ENCODE measurements at regions not wholly inside any gene's neighbourhood (a gene's known extent, or its start where the extent isn't known, plus 50 kb on each side); places are given as distances from the start of the nearest gene placed in this dataset.

DNA sequence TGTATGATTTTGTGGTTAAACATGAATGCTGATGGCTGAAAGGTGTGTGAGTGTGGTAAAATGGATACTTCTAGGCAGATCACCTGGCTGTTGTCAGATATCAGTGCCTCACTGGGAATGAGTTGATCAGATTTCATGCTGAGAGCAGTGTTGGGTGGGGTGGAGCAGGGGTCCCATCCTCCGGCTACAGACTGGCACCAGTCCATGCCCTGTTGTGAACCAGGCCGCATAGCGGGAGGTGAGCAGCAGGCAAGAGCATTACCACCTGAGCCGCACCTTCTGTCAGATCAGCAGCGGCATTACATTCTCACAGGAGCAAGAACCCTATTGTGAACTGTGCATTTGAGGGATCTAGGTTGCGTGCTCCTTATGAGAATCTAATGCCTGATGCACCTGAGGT lies 78.7 kb downstream of the GLI2 start:
- no peak for TF ChIP-seq HDAC2 (IDR thresholded peaks at IDR 0.05)
- TF ChIP-seq, protein P1, sequence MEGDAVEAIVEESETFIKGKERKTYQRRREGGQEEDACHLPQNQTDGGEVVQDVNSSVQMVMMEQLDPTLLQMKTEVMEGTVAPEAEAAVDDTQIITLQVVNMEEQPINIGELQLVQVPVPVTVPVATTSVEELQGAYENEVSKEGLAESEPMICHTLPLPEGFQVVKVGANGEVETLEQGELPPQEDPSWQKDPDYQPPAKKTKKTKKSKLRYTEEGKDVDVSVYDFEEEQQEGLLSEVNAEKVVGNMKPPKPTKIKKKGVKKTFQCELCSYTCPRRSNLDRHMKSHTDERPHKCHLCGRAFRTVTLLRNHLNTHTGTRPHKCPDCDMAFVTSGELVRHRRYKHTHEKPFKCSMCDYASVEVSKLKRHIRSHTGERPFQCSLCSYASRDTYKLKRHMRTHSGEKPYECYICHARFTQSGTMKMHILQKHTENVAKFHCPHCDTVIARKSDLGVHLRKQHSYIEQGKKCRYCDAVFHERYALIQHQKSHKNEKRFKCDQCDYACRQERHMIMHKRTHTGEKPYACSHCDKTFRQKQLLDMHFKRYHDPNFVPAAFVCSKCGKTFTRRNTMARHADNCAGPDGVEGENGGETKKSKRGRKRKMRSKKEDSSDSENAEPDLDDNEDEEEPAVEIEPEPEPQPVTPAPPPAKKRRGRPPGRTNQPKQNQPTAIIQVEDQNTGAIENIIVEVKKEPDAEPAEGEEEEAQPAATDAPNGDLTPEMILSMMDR (IDR thresholded peaks at IDR 0.05), result no peak
- TF ChIP-seq, protein P2, sequence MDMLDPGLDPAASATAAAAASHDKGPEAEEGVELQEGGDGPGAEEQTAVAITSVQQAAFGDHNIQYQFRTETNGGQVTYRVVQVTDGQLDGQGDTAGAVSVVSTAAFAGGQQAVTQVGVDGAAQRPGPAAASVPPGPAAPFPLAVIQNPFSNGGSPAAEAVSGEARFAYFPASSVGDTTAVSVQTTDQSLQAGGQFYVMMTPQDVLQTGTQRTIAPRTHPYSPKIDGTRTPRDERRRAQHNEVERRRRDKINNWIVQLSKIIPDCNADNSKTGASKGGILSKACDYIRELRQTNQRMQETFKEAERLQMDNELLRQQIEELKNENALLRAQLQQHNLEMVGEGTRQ (IDR thresholded peaks at IDR 0.05), result no peak
- TF ChIP-seq EP300 (IDR thresholded peaks at IDR 0.05), result no peak
- no peak for TF ChIP-seq RAD21 (conservative IDR thresholded peaks at IDR 0.05 in 1 of 2, IDR thresholded peaks at IDR 0.05 in 1 of 2)
- no peak for TF ChIP-seq ZFP36 (IDR thresholded peaks at IDR 0.05; ENCODE audit: borderline replicate concordance, partially characterized antibody)
- TF ChIP-seq, protein P3, sequence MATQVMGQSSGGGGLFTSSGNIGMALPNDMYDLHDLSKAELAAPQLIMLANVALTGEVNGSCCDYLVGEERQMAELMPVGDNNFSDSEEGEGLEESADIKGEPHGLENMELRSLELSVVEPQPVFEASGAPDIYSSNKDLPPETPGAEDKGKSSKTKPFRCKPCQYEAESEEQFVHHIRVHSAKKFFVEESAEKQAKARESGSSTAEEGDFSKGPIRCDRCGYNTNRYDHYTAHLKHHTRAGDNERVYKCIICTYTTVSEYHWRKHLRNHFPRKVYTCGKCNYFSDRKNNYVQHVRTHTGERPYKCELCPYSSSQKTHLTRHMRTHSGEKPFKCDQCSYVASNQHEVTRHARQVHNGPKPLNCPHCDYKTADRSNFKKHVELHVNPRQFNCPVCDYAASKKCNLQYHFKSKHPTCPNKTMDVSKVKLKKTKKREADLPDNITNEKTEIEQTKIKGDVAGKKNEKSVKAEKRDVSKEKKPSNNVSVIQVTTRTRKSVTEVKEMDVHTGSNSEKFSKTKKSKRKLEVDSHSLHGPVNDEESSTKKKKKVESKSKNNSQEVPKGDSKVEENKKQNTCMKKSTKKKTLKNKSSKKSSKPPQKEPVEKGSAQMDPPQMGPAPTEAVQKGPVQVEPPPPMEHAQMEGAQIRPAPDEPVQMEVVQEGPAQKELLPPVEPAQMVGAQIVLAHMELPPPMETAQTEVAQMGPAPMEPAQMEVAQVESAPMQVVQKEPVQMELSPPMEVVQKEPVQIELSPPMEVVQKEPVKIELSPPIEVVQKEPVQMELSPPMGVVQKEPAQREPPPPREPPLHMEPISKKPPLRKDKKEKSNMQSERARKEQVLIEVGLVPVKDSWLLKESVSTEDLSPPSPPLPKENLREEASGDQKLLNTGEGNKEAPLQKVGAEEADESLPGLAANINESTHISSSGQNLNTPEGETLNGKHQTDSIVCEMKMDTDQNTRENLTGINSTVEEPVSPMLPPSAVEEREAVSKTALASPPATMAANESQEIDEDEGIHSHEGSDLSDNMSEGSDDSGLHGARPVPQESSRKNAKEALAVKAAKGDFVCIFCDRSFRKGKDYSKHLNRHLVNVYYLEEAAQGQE (IDR thresholded peaks at IDR 0.05), result no peak
